ENCODE measurements at regions not wholly inside any gene's neighbourhood (a gene's known extent, or its start where the extent isn't known, plus 50 kb on each side); places are given as distances from the start of the nearest gene placed in this dataset.

GRCh38 chr3:59189526-59189925, 139.7 kb upstream of the CFAP20DC start:
- TF ChIP-seq LARP7 (IDR thresholded peaks at IDR 0.05) = no peak
- TF ChIP-seq MAX (IDR thresholded peaks at IDR 0.05; ENCODE audit: low read depth, low read length) = no peak
- no peak for TF ChIP-seq POLR2AphosphoS5 (IDR thresholded peaks at IDR 0.05; ENCODE audit: low read length)
- no peak for TF ChIP-seq CTCF (IDR thresholded peaks at IDR 0.05 in 2 of 3, conservative IDR thresholded peaks at IDR 0.05 in 1 of 3; ENCODE audit: control insufficient read depth in 2 of 3, extremely low read depth in 1 of 3, insufficient read depth in 1 of 3, low read depth in 3 of 3, low read length in 3 of 3)
- TF ChIP-seq ESRRA (IDR thresholded peaks at IDR 0.05; ENCODE audit: low read length) = no peak
- no peak for TF ChIP-seq POLR2A (IDR thresholded peaks at IDR 0.05; ENCODE audit: low read depth, low read length)
- TF ChIP-seq RB1 (IDR thresholded peaks at IDR 0.05; ENCODE audit: borderline replicate concordance) = no peak
- no peak for TF ChIP-seq EP300 (IDR thresholded peaks at IDR 0.05; ENCODE audit: borderline replicate concordance in 1 of 2, control insufficient read depth in 1 of 2, low read depth in 2 of 2, low read length in 2 of 2)
